NT2/D1 (cell line): ENCODE measurements at regions not wholly inside any gene's neighbourhood (a gene's known extent, or its start where the extent isn't known, plus 50 kb on each side); places are given as distances from the start of the nearest gene placed in this dataset.
"Not testable (repeated sequence)": the region's sequence is repeated elsewhere in the genome, so short reads cannot be mapped to it uniquely, and the experiment has no call there.

Source experiments
- SUZ12 ChIP-seq: IDR thresholded peaks from 2 replicates; pipeline ENCODE4 v1.6.1; 2011; ENCODE audit not compliant: insufficient read length, insufficient read depth; ENCODE audit errors: extremely low read depth
- YY1 ChIP-seq: IDR thresholded peaks from 2 replicates; pipeline ENCODE4 v1.6.1; 2011; ENCODE audit not compliant: insufficient read length, insufficient read depth
- ZNF274 ChIP-seq: IDR thresholded peaks from 2 replicates; pipeline ENCODE4 v1.6.1; 2011; ENCODE audit warnings: mild to moderate bottlenecking, low read depth, low read length

- TF ChIP-seq YY1, SUZ12, ZNF274: not testable (repeated sequence)
These were observed 129.1 kb upstream of the TPTE start for GRCh38 chr21:10392301-10392700.
